ENCODE measurements at regions not wholly inside any gene's neighbourhood (a gene's known extent, or its start where the extent isn't known, plus 50 kb on each side); places are given as distances from the start of the nearest gene placed in this dataset.

GRCh38 chr18:44518666-44519065 lies 162.0 kb upstream of the SETBP1 start:
- no peak for DNase-seq

GRCh38 chr18:44520981-44521667 lies 159.6 kb upstream of the SETBP1 start:
- DNase-seq = no peak

DNA sequence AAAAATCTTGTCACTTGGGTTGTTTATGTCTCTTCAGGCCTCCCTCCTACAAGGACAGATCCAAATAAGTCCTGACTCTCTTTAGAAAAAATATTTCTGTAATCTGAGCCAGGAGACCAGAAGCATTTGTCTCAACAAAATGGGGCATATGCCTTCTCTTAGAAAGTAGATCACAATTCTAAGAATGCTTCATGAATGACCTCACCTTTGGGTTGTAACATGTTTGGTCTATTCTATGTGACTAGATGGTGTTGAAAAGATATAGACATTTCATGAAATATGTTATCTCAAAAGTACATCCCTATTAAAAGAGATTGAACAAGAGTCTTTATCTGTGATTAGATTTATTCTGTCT lies 159.0 kb upstream of the SETBP1 start:
- no peak for DNase-seq

DNA sequence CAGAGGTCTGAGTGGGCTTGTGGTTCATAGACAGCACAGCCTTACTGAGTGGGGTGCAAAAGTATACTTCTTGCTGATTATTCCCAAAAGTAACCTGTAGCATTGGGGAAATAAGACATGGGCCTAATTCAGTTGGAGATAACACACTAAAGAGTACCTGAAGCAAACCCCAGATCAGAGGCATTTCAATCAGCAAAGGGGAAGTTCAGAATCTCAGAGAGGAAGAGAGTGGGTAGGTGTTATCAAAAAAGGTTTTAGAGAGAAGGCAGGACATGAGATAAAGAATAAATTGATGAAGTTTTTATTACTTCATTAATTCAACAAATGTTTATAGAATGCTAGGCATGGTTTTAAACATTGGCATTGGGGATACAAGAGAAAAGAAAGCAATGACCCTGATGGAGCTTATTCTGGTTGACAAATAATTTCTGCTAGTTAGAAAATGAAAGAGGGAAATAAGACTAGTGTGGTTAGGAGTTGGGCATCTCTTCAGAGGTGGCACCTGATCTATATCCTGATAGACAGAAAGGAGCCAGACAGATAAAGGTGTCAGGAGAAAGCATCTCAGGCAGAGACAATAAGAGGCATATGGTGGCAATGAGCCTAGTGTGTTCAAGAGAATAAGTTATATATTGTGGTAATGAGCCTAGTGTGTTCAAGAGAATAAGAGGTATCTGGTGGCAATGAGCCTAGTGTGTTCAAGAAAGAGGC lies 153.8 kb upstream of the SETBP1 start:
- no peak for DNase-seq

DNA sequence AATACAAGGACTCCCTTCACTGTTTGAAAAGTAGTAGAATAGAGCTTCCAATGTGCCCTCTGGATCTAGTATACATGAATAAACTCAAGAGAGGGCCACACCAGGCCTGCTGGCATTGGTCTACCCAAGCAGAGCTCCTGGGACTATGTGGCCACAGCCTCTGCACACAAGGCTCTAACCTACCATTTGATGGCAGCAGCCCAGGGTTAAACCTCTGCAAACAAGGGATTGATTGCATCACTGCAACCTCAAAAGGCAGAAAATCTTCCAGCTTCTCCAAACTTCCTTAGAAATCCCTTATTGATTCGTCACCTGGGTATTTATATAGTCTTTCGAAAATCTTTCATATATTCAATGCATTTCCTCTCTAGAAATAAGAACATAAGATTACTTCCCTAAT lies 147.6 kb upstream of the SETBP1 start:
- no peak for DNase-seq

GRCh38 chr18:44536046-44536445 lies 144.6 kb upstream of the SETBP1 start:
- no peak for DNase-seq

GRCh38 chr18:44536619-44537018 lies 144.1 kb upstream of the SETBP1 start:
- no peak for DNase-seq

DNA sequence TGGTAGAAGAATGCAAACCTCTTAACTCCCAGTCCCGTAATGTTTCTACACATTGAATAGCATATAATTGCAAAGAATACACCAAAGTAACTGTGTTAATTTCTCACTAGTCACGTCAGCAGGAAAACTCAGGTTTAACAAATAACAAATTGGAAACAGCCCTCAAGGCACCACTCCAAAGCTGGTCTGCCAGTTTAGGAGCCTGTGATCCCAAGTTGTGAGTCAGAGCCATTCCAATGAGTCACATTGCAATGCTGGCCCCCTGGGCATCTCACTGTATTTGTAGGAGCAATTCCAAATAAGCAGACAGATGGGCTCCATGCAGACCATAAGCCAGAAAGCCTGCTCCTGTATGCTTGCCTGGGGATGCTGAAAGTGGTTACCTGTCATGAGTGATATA lies 143.2 kb upstream of the SETBP1 start:
- DNase-seq = no peak

- no peak for DNase-seq
Observed at GRCh38 chr18:44539926-44540325, 140.8 kb upstream of the SETBP1 start.

DNA sequence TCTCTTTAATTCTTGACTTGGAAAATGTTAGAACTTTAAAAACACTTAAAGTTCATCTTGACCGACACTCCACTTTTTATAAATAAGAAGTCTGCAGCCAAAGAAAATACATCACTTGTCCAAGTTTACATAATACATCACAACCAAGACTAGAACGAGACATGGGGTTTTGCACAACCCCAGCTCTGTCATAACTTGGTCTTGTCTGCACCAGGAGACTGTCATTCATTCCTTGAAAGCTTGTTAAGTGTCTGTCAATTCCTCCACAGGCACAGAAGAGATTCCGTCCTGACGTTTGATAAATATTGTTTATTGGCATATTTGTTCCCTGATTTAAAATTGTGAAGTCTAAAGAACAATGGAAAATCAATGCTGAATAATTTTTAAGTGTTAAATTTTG lies 139.5 kb upstream of the SETBP1 start:
- no peak for DNase-seq

DNA sequence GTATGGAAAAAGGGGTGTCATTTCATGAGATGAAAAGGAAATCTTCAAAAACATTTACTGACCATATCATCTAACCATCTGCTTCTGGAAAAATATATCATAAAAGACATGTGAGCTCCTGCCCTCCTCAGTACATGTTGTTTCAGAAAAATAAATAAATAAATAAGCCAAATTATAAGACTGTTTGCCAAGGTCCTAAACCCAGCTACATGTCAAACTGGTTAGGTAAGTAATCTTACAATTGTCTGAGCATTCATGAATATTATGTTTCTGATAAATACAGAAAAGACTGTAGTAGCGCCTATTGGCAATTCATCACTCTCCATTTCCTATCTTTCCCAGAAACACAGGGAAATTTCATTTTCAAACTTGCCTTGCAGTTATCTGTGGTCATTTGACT lies 138.9 kb upstream of the SETBP1 start:
- no peak for DNase-seq

- DNase-seq = no peak
Observed at GRCh38 chr18:44543387-44543786, 137.3 kb upstream of the SETBP1 start.

- DNase-seq = no peak
Observed at GRCh38 chr18:44545359-44545985, 135.2 kb upstream of the SETBP1 start.

- no peak for DNase-seq
Observed at GRCh38 chr18:44546954-44547353, 133.7 kb upstream of the SETBP1 start.

- no peak for DNase-seq
Observed at GRCh38 chr18:44548291-44549221, 132.1 kb upstream of the SETBP1 start.

DNA sequence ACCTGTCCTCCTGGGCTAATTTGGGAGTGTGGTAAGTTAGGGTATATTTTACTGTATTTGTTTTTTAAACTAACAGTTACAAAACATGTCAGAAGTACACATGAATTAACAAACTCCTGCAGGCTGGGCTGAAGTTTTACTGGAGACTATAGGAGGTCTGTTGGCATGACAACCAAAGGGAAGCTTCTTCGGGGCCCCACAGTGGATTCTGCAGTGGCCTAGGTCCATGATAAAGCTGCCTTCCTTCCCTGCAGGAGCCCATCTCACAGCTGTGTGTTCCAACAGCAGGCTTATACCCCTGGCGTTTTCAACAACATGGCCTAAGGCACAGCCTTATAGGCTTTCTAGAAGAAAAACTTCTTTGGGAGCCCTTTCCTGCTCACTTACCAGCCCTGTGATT lies 128.0 kb upstream of the SETBP1 start:
- no peak for DNase-seq

GRCh38 chr18:44556296-44556695 lies 124.4 kb upstream of the SETBP1 start:
- DNase-seq = no peak

DNA sequence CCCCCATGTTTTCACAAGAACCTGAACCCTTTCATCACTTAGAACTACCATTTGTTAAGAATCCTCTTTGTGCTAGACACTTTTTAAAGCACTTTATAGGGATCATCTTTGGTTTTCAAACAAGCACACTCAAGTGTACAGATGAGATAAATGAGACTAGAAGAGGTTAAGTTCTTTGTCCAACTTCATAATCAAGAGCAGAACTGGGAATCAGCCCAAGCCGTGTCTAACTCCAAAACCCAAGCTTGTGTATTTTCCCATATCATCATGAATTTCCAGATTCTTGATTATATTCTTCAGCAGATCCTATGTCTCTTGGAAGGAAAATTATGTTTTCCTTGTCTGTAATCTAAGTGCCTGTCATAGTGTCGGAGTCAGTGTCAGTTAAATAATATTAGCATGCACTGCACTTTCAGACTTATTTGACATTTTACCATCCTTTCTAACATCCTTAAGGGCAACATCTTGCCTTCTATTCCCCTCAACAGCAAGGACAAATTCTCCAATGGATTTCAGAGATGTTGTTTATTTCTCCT lies 123.0 kb upstream of the SETBP1 start:
- no peak for DNase-seq

GRCh38 chr18:44558767-44559166 lies 121.9 kb upstream of the SETBP1 start:
- no peak for DNase-seq

GRCh38 chr18:44562986-44563385 lies 117.7 kb upstream of the SETBP1 start:
- DNase-seq = no peak

DNA sequence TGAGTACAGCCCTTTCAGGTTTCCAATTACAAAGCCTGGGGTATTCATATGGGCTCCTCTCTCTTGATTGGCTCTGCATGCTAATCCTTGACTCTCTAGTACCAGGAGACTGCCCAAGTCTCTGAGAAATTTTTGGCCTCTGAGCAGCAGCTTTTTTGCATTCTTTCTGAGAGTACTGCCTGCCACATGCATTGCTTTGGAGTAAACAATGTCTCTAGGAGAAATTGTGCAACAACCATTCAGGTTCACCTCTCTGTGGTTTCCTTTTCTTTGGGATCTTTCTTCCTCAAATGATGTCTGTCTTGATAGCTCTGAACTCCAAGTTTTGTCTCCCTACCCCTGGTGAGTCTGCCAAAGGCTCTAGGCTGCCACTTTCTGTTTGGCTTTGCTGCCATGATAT lies 115.8 kb upstream of the SETBP1 start:
- DNase-seq = no peak

DNA sequence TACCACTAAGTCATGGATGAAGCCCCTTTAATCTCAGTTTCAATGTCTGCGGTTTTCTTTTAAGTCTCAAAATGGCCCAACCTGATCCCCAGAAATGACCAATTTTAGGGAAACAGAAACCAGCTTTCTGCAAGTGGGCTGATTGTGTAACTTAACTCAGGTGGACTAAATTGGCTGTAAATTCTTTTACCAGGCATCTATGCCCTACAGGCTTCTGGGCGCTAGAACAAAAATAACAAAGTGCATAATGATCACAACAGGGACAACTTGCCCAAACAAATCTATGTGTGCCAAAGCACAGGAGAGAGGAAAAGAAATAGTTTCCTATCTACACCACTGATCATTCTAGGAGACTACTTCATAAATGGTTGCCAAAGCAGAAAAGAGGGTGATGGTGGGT lies 112.3 kb upstream of the SETBP1 start:
- DNase-seq = no peak

DNA sequence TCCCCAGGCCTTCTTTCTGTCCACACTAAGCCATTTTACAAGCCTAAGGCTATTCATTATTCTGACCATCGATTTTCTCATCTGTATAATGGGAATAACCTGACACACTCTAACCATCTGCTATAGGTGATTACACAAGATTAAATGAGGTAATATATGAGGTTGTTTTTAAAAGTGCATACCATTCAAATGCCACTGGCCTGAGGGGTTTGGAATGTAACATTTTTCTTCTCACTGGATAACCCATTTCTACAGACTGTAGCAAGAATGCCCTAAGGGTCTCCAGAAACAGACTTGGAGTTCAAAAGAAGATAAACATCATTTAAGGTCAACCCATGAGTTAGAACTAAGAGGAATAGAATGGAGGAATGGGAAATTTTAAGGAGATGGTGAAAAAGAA lies 111.7 kb upstream of the SETBP1 start:
- no peak for DNase-seq
